Upper lobe of left lung (tissue), 6 donors: ENCODE measurements at regions not wholly inside any gene's neighbourhood (a gene's known extent, or its start where the extent isn't known, plus 50 kb on each side); places are given as distances from the start of the nearest gene placed in this dataset.
"Not testable (repeated sequence)": the region's sequence is repeated elsewhere in the genome, so short reads cannot be mapped to it uniquely, and the experiment has no call there.

Experiments
- ATAC-seq, 2 donors: fragments of 200-7000 bp; cut with Tn5 transposase; one replicate each; pipeline ENCODE4 v1.9.1; 2022; ENCODE audit warnings: mild to moderate bottlenecking in 2 of 2, moderate library complexity in 2 of 2; ENCODE audit not compliant: low FRiP score in 2 of 2
- DNase-seq, 2 donors: peaks; one replicate each; pipeline ENCODE4 v3.0.0-alpha.2; 2019 to 2020
- H3K27ac ChIP-seq, 4 donors: fragments of 200-600 bp; sonication (generic); one replicate each; pipeline ENCODE4 v1.5.1; 2016 to 2019
- H3K27me3 ChIP-seq, 4 donors: fragments of 200-600 bp; sonication (generic); one replicate each; pipeline ENCODE4 v1.5.1; 2017 to 2019
- H3K36me3 ChIP-seq, 4 donors: fragments of 200-600 bp; sonication (generic); one replicate each; pipeline ENCODE4 v1.5.1; 2016 to 2019
- H3K4me1 ChIP-seq, 4 donors: fragments of 200-600 bp; sonication (generic); one replicate each; pipeline ENCODE4 v1.5.1; 2018 to 2019
- H3K4me3 ChIP-seq, 4 donors: fragments of 200-600 bp; sonication (generic); one replicate each; pipeline ENCODE4 v1.5.1; 2017 to 2019; ENCODE audit warnings: mild to moderate bottlenecking in 2 of 4, moderate library complexity in 1 of 4
- H3K9me3 ChIP-seq, 4 donors: fragments of 200-600 bp; sonication (generic); one replicate each; pipeline ENCODE4 v1.5.1; 2018 to 2019
- EP300 ChIP-seq, 4 donors: sonication (generic); formaldehyde crosslinking; IDR thresholded peaks; one replicate each; pipeline ENCODE4 v1.5.1; 2017; ENCODE audit warnings: antibody characterized with exemption in 4 of 4, control low read depth in 2 of 4
- POLR2A ChIP-seq, 4 donors: fragments of 450-650 bp; IDR thresholded peaks; one replicate each; pipeline ENCODE4 v1.5.1; 2016 to 2017; ENCODE audit warnings: antibody characterized with exemption in 4 of 4, mild to moderate bottlenecking in 2 of 4
- POLR2AphosphoS5 ChIP-seq, 2 donors: sonication (generic); formaldehyde crosslinking; IDR thresholded peaks; one replicate each; pipeline ENCODE4 v1.5.1; 2017; ENCODE audit warnings: antibody characterized with exemption in 2 of 2
- WGBS, 2 donors: methylation state at CpG; one replicate each; pipeline ENCODE4 v1.1.5; 2017 to 2018; 5-methylcytosine and 5-hydroxymethylcytosine counted together
- TF ChIP-seq, protein P1 (sequence below), 6 experiments: fragments of 450-650 bp in 4 of 6; fragments of 200-600 bp in 2 of 6; sonication (generic) in 2 of 6; IDR thresholded peaks; one replicate each; pipeline ENCODE4 v1.5.1; 2016 to 2019; ENCODE audit warnings: antibody characterized with exemption in 6 of 6
- donor health status: DM: no; HTN: no; CAD: no; lungs with moderate emphysema.
- donor health status: DM: no; HTN: yes; CAD: no; lungs with severe emphysema.

DNA sequence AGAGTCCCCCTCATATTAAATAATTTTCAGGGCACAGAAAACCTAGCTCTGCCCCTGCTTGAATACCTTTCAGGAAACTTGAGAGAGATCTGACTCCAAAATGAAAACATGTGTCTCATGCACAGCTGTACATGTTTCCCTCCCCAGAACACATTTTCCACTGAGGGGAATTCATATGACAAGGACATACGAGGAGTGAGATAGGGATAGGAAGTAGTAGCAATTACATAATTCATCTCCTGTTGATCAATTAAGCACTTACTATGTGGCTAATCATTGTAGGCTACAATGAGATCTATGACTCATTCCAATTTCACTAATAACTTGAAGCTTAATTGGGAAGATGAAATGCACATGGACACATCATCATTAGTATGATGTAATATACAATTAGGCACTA, 302.1 kb downstream of the PCDH11X start:
- not testable (repeated sequence) for H3K36me3 ChIP-seq, H3K27ac ChIP-seq, H3K9me3 ChIP-seq, H3K4me1 ChIP-seq, H3K27me3 ChIP-seq, H3K4me3 ChIP-seq, ATAC-seq, DNase-seq
- 43% methylated on average over 1 of the region's 1 CpG; no CpG with 5 or more reads in 1 of the 2 donors for WGBS, 2 donors

DNA sequence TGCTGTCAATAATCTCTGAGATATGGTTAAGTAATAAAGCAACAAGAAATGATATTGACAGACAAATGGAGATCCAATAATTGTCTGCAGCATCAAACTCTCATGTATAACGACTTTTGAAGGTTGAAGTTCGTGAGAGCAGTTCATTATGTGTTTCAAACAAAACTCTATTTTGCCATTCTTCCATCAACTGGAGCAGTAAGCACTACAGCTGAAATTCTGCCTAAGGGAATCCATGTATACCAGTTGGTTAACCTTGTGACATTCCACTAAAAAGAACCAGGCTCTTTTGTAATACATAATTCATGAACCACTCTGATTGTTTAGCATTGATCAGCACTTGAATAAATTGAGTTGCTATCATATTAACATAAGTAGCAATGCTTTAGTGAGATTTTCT, 311.6 kb downstream of the PCDH11X start:
- not testable (repeated sequence) for H3K36me3 ChIP-seq, H3K9me3 ChIP-seq, ATAC-seq, H3K27ac ChIP-seq, H3K4me1 ChIP-seq, H3K4me3 ChIP-seq, H3K27me3 ChIP-seq, DNase-seq
- WGBS, 2 donors: 56 to 59% methylated on average over 2 of the region's 2 CpGs

GRCh38 chrX:92098136-92098535, 319.0 kb downstream of the PCDH11X start:
- WGBS, 2 donors: 74 to 83% methylated on average over 2 of the region's 2 CpGs
- H3K27ac ChIP-seq, H3K4me1 ChIP-seq, H3K36me3 ChIP-seq, H3K27me3 ChIP-seq, H3K9me3 ChIP-seq, DNase-seq, H3K4me3 ChIP-seq, ATAC-seq: not testable (repeated sequence)

DNA sequence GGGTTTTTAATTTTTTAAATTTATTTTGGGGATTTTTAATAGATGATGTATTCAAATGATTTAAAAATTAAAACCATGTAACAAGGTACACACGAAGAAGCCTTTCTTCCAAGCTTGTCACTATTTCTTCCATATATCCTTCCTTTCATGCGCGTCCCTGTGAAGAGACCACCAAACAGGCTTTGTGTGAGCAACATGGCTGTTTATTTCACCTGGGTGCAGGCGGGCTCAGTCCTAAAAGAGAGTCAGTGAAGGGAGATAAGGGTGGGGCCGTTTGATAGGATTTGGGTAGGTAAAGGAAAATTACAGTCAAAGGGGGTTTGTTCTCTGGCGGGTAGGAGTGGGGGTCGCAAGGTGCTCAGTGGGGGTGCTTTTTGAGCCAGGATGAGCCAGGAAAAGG, 320.9 kb downstream of the PCDH11X start:
- not testable (repeated sequence) for H3K4me3 ChIP-seq, H3K27ac ChIP-seq, H3K9me3 ChIP-seq, H3K36me3 ChIP-seq, H3K27me3 ChIP-seq, H3K4me1 ChIP-seq, ATAC-seq, DNase-seq
- WGBS, 2 donors: 70 to 74% methylated on average over 7 of the region's 7 CpGs

DNA sequence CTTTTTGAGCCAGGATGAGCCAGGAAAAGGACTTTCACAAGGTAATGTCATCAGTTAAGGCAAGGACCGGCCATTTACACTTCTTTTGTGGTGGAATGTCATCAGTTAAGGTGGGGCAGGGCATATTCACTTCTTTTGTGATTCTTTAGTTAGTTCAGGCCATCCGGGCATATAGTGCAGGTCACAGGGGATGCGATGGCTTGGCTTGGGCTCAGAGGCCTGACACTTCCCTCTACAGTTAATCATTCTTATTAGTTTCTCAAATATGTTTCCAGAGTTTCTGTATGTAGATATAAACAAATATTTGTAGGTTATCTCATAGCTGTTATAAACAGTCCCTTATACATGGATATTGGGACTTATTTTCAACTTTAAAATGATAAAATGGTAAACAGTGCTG, 326.5 kb downstream of the PCDH11X start:
- DNase-seq, H3K4me1 ChIP-seq, H3K9me3 ChIP-seq, H3K27ac ChIP-seq, H3K27me3 ChIP-seq, H3K36me3 ChIP-seq, H3K4me3 ChIP-seq, ATAC-seq: not testable (repeated sequence)
- WGBS, 2 donors: 50 to 52% methylated on average over 2 of the region's 3 CpGs

DNA sequence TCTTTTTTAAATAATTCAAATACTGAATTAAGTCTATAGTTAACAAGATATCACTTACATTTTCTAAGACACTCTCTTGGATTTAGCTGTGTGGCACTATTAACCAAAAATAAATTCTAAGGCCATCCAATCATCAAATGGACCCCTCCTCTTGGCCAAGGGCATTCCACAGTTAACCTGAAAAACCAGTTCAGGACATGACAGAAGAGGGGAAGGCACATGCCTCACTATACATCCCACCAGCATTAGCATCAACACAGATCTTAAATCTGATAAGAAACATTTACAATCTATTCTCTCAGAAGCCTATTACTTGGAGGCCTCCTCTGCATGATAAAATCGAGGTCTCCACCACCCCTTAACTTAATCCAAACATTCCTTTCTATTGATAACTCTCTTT, 327.5 kb downstream of the PCDH11X start:
- 0 to 11% methylated on average over 1 of the region's 1 CpG for WGBS, 2 donors

DNA sequence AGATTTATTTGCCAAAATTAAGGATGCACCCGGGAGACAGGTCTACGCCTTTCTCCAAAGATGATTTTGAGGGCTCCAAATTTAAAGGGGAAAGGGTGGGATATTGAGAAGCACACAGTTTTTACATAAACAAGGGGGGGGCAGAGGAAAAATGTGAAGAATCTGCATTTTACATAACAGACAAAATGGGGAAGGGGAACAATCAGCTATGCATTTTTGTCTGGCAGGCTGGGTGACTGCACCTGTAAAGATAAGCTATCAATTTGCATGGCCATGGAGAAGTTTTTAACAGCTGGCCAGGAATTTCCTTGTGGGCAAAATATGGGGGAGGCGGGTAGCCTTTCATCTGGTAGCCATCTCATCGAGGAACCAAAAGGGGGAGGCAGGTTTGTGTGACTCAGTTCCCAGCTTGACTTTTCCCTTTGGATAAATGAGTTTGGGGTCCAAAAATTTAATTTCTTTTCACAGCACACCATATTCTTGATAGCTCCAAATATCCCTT, 331.3 kb downstream of the PCDH11X start:
- DNase-seq, ATAC-seq, H3K4me3 ChIP-seq, H3K4me1 ChIP-seq, H3K27ac ChIP-seq, H3K9me3 ChIP-seq, H3K27me3 ChIP-seq, H3K36me3 ChIP-seq: not testable (repeated sequence)
- WGBS, 2 donors: 38 to 63% methylated on average over 2 to 3 of the region's 4 CpGs

More for the DNA sequence above, 327.5 kb downstream of the PCDH11X start:
- H3K4me1 ChIP-seq, DNase-seq, H3K27ac ChIP-seq, H3K4me3 ChIP-seq, H3K36me3 ChIP-seq, H3K9me3 ChIP-seq, ATAC-seq, H3K27me3 ChIP-seq: not testable (repeated sequence)

- H3K4me3 ChIP-seq, DNase-seq, H3K27ac ChIP-seq, H3K36me3 ChIP-seq, H3K27me3 ChIP-seq, H3K9me3 ChIP-seq, ATAC-seq, H3K4me1 ChIP-seq: not testable (repeated sequence)
- 74 to 81% methylated on average over 3 of the region's 3 CpGs for WGBS, 2 donors
Observed at GRCh38 chrX:92117701-92118100, 338.5 kb downstream of the PCDH11X start.

DNA sequence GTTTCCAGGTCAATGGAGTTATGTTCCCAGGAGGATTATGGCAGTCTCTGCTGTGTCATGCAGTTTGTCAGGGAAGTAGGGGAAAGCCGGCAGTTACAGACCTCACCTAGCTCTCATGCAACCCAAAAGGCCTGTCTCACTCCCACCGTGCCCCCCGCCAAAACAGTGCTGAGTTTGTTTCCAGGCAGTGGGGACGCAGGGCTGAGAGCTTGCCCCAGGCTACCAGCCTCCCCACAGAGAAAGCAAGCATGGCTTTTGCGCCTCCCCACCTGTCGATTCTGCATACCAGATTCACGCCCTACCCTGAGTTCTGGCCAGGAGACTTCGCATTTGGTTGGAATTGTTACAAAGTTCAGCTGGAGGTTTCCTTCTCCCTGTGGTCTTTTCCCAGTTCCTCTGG, 383.9 kb downstream of the PCDH11X start:
- not testable (repeated sequence) for ATAC-seq, H3K36me3 ChIP-seq, H3K4me1 ChIP-seq, H3K27ac ChIP-seq, DNase-seq, H3K4me3 ChIP-seq, H3K9me3 ChIP-seq, H3K27me3 ChIP-seq
- WGBS, 2 donors: 91% methylated on average over 8 of the region's 8 CpGs; no CpG with 5 or more reads in 1 of the 2 donors

DNA sequence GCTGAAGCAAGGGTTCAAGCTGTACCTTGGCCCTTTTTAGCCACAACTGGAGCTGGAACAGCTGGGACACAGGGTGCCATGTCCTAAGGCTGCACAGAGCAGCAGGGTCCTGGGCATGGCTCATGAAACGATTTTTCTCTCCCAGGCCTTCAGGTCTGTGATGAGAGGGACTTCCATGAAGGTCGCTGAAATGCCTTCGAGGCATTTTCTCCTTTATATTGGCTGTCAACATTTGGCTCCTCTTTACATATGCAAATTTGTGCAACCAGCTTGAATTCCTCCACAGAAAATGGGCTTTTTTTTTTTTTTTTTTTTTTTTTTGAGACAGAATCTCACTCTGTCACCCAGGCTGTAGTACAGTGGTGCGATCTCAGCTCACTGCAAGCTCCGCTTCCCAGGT, 430.8 kb downstream of the PCDH11X start:
- no peak overlapping the region for H3K27ac ChIP-seq
- ATAC-seq: no peak
- H3K36me3 ChIP-seq: no peaks in the 10 kb centered on the region
- no peaks in the 10 kb centered on the region for H3K9me3 ChIP-seq
- TF ChIP-seq, protein P1, sequence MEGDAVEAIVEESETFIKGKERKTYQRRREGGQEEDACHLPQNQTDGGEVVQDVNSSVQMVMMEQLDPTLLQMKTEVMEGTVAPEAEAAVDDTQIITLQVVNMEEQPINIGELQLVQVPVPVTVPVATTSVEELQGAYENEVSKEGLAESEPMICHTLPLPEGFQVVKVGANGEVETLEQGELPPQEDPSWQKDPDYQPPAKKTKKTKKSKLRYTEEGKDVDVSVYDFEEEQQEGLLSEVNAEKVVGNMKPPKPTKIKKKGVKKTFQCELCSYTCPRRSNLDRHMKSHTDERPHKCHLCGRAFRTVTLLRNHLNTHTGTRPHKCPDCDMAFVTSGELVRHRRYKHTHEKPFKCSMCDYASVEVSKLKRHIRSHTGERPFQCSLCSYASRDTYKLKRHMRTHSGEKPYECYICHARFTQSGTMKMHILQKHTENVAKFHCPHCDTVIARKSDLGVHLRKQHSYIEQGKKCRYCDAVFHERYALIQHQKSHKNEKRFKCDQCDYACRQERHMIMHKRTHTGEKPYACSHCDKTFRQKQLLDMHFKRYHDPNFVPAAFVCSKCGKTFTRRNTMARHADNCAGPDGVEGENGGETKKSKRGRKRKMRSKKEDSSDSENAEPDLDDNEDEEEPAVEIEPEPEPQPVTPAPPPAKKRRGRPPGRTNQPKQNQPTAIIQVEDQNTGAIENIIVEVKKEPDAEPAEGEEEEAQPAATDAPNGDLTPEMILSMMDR (IDR thresholded peaks at IDR 0.05): no peak
- TF ChIP-seq POLR2A (IDR thresholded peaks at IDR 0.05) (no peak), POLR2AphosphoS5 (IDR thresholded peaks at IDR 0.05) (no peak), EP300 (IDR thresholded peaks at IDR 0.05) (no peak)
- WGBS, 2 donors: 87 to 90% methylated on average over 3 to 5 of the region's 5 CpGs
- no peak for DNase-seq
- H3K4me1 ChIP-seq: no peaks in the 10 kb centered on the region
- no peak overlapping the region for H3K4me3 ChIP-seq
- no peaks in the 10 kb centered on the region for H3K27me3 ChIP-seq
